ENCODE measurements at regions not wholly inside any gene's neighbourhood (a gene's known extent, or its start where the extent isn't known, plus 50 kb on each side); places are given as distances from the start of the nearest gene placed in this dataset.

- DNase-seq (ENCODE audit: low read depth) = no peak
Measured at GRCh38 chr15:66944121-66944520, 121.3 kb upstream of the SMAD3 start.

GRCh38 chr15:66945286-66945685, 120.1 kb upstream of the SMAD3 start:
- DNase-seq (ENCODE audit: low read depth) = no peak

DNA sequence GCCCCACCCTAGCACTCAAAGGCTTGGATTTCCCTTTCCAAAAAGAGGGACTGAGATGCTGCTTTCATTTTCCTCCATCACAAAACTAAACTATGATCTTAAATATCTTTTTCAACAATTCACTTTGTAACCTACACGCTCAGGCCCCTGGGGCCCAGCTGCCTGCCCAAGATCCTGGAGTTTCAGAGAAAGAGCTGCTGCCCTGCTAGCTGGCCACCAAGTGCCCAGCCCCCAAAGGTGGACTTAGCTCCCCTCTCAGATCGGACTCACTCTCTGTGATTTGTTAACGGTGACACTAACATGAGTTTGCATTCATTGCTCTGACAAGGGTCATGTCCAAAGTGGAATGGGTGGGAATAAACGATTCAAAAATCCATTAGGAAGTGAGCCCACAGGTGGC, 119.6 kb upstream of the SMAD3 start:
- no peak for DNase-seq (ENCODE audit: low read depth)

- peak; percentile 70 for DNase-seq (ENCODE audit: low read depth)
Measured at GRCh38 chr15:66946578-66947164, 118.7 kb upstream of the SMAD3 start.

DNA sequence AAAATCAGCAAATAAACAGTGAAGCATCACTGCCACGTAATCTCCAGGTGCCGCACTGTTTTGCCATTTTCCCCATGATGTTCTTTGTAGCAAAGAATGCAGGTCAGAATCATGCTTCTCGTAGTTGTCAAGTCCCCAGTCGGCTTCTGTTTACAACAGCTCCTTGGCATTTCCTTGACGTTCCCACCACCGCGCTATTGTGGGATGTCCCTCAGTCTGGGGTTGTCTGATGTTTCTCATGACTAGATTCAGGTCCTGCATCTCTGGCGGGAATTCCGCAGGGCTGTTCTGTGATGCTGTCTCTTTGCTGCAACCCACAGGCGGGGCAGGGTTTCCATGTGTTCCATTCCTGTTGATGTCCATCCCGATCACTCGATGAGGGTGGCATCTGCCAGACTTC, 117.9 kb upstream of the SMAD3 start:
- no peak for DNase-seq (ENCODE audit: low read depth)

DNA sequence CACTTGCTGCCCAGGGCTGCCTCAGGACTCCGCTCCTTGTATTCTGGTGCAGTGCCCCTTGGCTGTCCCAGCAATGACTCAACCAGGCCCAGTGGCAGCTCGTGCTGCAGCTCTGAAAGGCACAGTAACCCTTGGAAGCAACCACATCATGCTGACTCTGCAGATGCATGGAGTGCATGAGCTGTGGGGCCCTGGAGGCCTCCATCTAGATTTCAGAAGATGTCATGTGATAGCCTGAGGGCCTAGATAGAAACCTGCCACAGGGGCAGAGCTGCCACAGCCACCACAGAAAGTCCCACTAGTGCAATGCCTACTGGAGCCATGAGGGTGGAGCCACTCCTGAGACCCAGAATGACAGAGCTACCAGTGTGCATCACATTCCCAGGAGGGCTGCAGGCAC, 117.1 kb upstream of the SMAD3 start:
- peak; percentile 91 for DNase-seq (ENCODE audit: low read depth)

GRCh38 chr15:66950114-66950513, 115.3 kb upstream of the SMAD3 start:
- no peak for DNase-seq (ENCODE audit: low read depth)

- no peak for DNase-seq (ENCODE audit: low read depth)
Measured at GRCh38 chr15:66951531-66952320, 113.7 kb upstream of the SMAD3 start.

DNA sequence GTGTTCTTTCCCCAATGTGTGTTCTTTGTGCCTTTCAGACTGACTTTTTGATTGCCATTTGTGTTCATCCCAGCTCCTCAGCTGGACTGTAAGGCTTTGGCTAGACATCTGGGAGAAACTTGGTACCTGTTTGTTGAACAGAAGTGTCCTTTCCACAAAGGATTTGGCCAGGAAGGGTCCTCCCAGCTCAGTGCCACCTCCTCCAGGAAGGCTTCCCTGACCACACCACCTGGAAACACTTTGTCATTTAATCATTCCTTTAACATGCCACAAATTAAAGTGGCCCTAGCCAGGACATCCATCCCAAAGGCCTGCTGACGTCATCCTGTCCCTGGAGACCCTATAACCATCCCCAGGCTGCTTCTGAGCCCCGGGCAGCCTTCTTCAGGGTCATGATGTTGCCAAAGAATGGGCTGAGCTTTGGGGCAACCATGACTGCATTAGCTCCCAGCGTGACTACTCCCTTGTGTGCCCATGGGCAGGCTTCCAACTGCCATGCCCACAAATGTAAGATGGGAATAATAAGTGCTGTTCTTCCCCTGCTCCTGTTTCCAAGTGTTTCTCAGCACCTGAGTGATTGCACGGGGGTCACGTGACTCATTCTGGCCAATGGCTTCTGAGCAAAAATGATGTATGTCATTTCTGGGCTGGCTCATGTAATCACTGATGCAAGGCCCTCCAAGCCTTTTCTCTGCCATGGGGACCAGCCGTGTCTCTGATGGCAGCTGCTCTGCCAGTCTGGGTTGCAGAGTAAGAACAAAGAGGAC, 112.5 kb upstream of the SMAD3 start:
- DNase-seq (ENCODE audit: low read depth) = no peak

DNA sequence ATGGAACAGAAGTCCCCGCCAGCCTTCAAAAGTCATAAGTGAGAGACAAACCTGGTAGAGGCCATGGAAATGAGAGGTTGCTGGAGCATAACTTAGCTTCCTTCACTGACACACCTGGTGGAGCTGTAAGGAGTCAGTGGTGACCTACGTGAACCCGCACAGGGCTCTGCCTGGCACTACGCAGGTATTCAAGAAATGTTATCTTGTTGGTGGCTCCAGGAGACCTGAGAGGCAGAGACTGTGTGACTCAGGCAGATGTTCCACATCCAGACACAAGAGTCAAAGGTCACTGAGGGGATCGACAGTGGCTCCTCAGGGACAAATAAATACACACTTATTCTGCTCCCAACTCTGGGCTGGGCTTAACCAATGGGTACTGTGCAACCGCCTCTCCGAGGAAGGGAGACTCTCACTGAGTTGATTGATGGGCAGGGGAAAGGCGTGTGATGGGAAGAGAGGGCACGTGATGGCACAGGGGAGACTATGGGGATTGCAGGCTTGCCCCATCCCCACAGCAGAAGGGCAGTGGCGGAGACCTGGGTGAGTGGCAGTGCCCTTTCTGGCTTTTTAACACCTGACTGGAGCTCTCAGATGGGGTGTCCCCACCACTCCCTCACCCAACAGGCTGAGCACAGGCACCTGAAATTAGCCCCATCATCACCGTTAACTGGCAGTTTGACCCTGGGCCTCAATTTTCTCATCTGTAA, 111.7 kb upstream of the SMAD3 start:
- no peak for DNase-seq (ENCODE audit: low read depth)

- DNase-seq (ENCODE audit: low read depth) = no peak
Measured at GRCh38 chr15:66954601-66955000, 110.8 kb upstream of the SMAD3 start.

DNA sequence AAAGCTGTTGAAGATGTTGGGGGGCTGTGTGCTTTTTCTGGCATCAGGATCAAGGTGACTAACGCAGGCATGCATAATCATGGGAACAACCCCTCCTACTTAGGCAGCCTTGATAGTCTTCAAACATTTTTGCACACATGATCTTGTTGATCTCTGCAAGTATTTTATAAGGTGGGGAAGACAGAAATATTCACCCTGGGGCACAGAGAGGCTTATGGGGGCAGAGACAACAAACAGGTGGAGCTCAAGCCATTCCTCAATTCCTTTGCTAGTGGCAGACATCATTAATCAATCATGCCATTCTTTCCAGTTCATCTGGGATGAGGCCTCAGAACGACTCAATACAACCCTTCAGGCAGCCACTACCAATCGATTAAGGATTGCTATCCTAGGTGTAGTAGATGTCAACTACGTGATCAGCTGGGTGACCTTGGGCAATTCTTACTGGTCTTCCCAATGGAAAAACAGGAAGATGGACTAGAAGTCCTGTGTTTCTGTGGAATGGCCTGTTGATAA, 110.3 kb upstream of the SMAD3 start:
- DNase-seq (ENCODE audit: low read depth) = no peak

- DNase-seq (ENCODE audit: low read depth) = peak; percentile 88
Measured at GRCh38 chr15:66955871-66956585, 109.4 kb upstream of the SMAD3 start.

GRCh38 chr15:66956672-66957430, 108.6 kb upstream of the SMAD3 start:
- DNase-seq (ENCODE audit: low read depth) = no peak

GRCh38 chr15:66957431-66957720, 108.0 kb upstream of the SMAD3 start:
- no peak for DNase-seq (ENCODE audit: low read depth)

- no peak for DNase-seq (ENCODE audit: low read depth)
Measured at GRCh38 chr15:66959066-66959465, 106.3 kb upstream of the SMAD3 start.

GRCh38 chr15:66959875-66960274, 105.5 kb upstream of the SMAD3 start:
- DNase-seq (ENCODE audit: low read depth) = no peak

DNA sequence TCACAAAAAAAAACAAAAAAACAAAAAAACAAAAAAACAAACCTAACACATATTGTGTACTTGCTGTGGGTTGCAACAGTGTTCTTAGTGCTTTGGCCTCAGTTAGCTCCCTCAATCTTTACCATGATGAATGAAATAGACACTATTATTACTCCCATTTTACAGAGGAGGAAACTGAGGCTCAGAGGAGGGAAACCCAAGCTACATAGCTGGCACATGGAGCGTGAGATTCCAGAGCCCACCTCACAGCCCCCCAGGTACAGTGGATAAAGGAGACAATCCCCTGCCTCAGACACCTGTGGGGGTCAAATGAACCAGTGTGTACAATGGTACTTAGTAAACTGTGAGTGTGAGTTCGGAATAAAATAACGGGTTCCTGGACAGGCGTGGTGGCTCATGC, 104.9 kb upstream of the SMAD3 start:
- DNase-seq (ENCODE audit: low read depth) = no peak

GRCh38 chr15:66961407-66961884, 104.0 kb upstream of the SMAD3 start:
- no peak for DNase-seq (ENCODE audit: low read depth)

GRCh38 chr15:66961901-66962300, 103.5 kb upstream of the SMAD3 start:
- DNase-seq (ENCODE audit: low read depth) = no peak

GRCh38 chr15:66962522-66962921, 102.9 kb upstream of the SMAD3 start:
- DNase-seq (ENCODE audit: low read depth) = no peak
